Fibroblast of mammary gland (primary cell): ENCODE measurements at regions not wholly inside any gene's neighbourhood (a gene's known extent, or its start where the extent isn't known, plus 50 kb on each side); places are given as distances from the start of the nearest gene placed in this dataset.

ENCODE experiments used
- DNase-seq: peaks from one replicate; pipeline ENCODE4 v3.0.0-alpha.2; 2010; ENCODE audit warnings: low read depth
- H3K4me3 ChIP-seq: 2 replicates; pipeline ENCODE4 v1.5.1; 2011; ENCODE audit warnings: low read depth, mild to moderate bottlenecking, low read length, moderate library complexity; ENCODE audit not compliant: control insufficient read depth
- CTCF ChIP-seq: conservative IDR thresholded peaks from 2 replicates; pipeline ENCODE4 v1.5.1; 2011; ENCODE audit warnings: low read depth, low read length, inconsistent platforms; ENCODE audit not compliant: control insufficient read depth, insufficient read depth

DNA sequence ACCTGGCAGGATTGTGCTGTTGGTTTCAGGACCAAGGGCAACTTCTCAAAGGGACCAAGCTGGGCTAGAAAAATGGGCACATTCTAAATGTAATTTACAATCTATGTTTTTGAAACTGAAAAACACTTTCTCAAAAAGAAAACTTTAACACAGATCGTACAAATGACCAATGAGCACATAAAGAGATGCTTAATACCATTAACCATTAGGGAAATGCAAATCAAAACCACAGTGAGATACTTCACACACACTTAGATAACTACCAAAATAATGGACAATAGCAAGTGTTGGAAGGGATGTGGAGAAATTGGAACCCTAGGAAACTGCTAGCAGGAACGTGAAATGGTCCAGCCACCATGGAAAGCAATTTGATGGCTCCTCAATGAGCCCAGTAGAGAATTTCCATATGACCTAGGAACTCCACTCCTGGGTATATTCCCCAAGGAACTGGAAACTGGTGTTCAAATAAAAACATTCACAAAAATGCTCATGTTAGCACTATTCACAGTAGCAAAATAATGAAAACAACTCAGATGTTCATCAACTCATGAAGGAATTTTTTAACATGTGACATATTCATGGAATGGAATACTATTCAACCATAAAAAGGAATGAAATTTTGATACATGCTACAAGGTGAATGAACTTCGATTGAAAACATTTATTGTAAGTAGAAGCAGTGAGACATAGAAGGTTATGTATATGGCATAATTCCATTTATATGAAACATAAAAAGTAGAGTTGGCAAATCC lies 288.3 kb upstream of the NR2F2 start:
- TF ChIP-seq CTCF, result no peak
- H3K4me3 ChIP-seq, result no peak overlapping the region
- no peak for DNase-seq

DNA sequence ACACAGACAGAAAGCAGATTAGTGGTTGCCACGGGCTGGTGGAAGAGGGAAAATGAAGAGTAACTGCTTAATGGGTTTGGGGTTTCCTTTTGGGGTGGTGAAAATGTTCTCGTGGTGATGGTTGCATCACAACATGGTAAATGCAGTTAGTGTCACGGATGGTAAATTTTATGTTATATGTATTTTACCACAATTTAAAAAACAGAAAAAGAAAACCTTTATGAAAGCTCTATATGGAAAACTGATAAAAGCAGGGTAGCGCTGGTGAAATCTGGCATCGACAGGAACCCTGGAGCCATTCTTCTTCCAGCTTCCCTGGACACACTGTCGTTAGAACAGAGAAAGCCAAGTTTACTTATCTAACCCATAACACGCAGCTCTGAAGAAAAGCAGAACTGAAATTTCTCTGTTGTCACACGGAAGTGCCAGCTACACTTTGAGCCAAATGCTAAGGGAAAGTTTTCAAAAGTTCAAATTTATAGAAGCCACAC lies 287.7 kb upstream of the NR2F2 start:
- DNase-seq, result no peak
- TF ChIP-seq CTCF, result no peak

GRCh38 chr15:96043591-96044171 lies 286.8 kb upstream of the NR2F2 start:
- no peak overlapping the region for H3K4me3 ChIP-seq
- DNase-seq, result no peak
- TF ChIP-seq CTCF, result no peak

More for the DNA sequence above, 287.7 kb upstream of the NR2F2 start:
- no peak overlapping the region for H3K4me3 ChIP-seq

- peak; percentile 81 for DNase-seq
- no peak for TF ChIP-seq CTCF
Measured at GRCh38 chr15:96046620-96047240, 283.8 kb upstream of the NR2F2 start.

DNA sequence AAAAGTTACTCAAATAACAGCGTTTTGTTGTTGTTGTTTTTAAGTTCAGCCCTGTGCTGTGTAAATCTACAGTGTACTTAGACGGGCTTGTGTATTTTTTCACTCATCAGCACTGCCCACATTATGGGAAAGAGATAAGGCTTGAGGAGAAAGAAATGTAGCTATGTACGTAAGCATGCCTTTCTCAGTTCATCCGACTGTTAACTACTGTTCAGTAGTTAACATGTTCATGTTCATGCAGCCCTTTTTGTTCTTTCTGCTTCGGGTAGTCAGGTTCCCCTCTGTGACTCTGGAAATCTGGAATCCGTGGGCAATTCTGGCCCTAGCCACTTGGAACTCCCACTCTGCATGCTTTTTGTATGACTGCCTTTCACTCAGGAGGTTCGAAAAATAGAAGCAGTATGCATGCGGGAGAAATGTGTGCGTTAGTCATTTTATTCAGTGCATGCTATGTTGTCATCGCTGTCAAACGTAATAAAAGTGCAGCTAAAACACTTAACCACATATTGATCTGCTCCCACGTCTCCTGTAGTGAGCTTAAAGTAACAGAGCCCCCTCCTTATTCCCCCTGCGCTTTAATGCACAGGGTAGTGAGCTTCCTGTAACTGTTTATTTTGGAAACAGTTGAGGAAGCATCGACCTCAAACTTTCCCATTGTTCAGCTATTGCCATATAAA lies 283.1 kb upstream of the NR2F2 start:
- TF ChIP-seq CTCF, result peak; percentile 9
- H3K4me3 ChIP-seq, result no peak overlapping the region
- peak; percentile 99 for DNase-seq

More at GRCh38 chr15:96046620-96047240, 283.8 kb upstream of the NR2F2 start:
- no peak overlapping the region for H3K4me3 ChIP-seq

GRCh38 chr15:96049323-96049722 lies 281.2 kb upstream of the NR2F2 start:
- DNase-seq, result no peak
- no peak overlapping the region for H3K4me3 ChIP-seq
- no peak for TF ChIP-seq CTCF
